Fibroblast of lung (primary cell): ENCODE measurements at regions not wholly inside any gene's neighbourhood (a gene's known extent, or its start where the extent isn't known, plus 50 kb on each side); places are given as distances from the start of the nearest gene placed in this dataset.

ENCODE experiments used
- DNase-seq, 2 donors: peaks; one replicate each; pipeline versions ENCODE4 v3.0.0 to v3.0.0-alpha.2; 2010; ENCODE audit warnings: low read depth in 2 of 2
- H2AFZ ChIP-seq: 2 replicates; pipeline ENCODE4 v1.5.1; 2012; ENCODE audit warnings: low read length, control low read depth, inconsistent platforms
- H3K27ac ChIP-seq: 2 replicates; pipeline ENCODE4 v1.5.1; 2011; ENCODE audit warnings: low read length, control low read depth; ENCODE audit not compliant: insufficient read depth
- H3K27me3 ChIP-seq: 2 replicates; pipeline ENCODE4 v1.5.1; 2011; ENCODE audit warnings: mild to moderate bottlenecking, low read length; ENCODE audit not compliant: control insufficient read depth, insufficient read depth
- H3K36me3 ChIP-seq: 2 replicates; pipeline ENCODE4 v1.5.1; 2011; ENCODE audit warnings: low read length; ENCODE audit not compliant: control insufficient read depth, insufficient read depth
- H3K4me1 ChIP-seq: 2 replicates; pipeline ENCODE4 v1.5.1; 2011; ENCODE audit warnings: low read length; ENCODE audit not compliant: control insufficient read depth, insufficient read depth; ENCODE audit errors: extremely low read depth
- H3K4me2 ChIP-seq: 2 replicates; pipeline ENCODE4 v1.5.1; 2011; ENCODE audit warnings: low read length, control low read depth; ENCODE audit not compliant: insufficient read depth; ENCODE audit errors: extremely low read depth
- H3K4me3 ChIP-seq, 4 experiments: fragments of 200-600 bp in 1 of 4; sonication (generic) in 1 of 4; replicated peaks in 1 of 4; 2 replicates each; pipeline ENCODE4 v1.5.1; 2011 to 2016; ENCODE audit warnings: low read length in 4 of 4, low read depth in 3 of 4, mild to moderate bottlenecking in 3 of 4, control low read depth in 2 of 4, inconsistent platforms in 1 of 4, mixed read lengths in 1 of 4; ENCODE audit not compliant: insufficient read depth in 1 of 4; ENCODE audit errors: control extremely low read depth in 1 of 4
- H3K79me2 ChIP-seq: 2 replicates; pipeline ENCODE4 v1.5.1; 2012; ENCODE audit warnings: mild to moderate bottlenecking, low read length, inconsistent platforms; ENCODE audit not compliant: control insufficient read depth, insufficient read depth
- H3K9ac ChIP-seq: 2 replicates; pipeline ENCODE4 v1.5.1; 2011; ENCODE audit warnings: mild to moderate bottlenecking, low read length, control low read depth; ENCODE audit not compliant: insufficient read depth
- H3K9me3 ChIP-seq: 2 replicates; pipeline ENCODE4 v1.5.1; 2012; ENCODE audit warnings: low read depth, low read length; ENCODE audit not compliant: control insufficient read depth, insufficient read depth
- H4K20me1 ChIP-seq: 2 replicates; pipeline ENCODE4 v1.5.1; 2011; ENCODE audit warnings: low read length; ENCODE audit not compliant: control insufficient read depth, insufficient read depth; ENCODE audit errors: extremely low read depth
- CTCF ChIP-seq, 2 donors: IDR thresholded peaks in 1 of 2; conservative IDR thresholded peaks in 1 of 2; 1 replicate in 1 of 2; 2 replicates in 1 of 2; pipeline ENCODE4 v1.5.1; 2011 to 2012; ENCODE audit warnings: low read length in 2 of 2, control low read depth in 1 of 2, inconsistent platforms in 1 of 2, low read depth in 1 of 2, mild to moderate bottlenecking in 1 of 2
- EZH2 ChIP-seq: IDR thresholded peaks from 2 replicates; pipeline ENCODE4 v1.5.1; 2012; ENCODE audit warnings: low read length, control low read depth, mild to moderate bottlenecking; ENCODE audit errors: missing control alignments

GRCh38 chr11:18878211-18878610, 61.0 kb downstream of the MRGPRX1 start:
- H3K9ac ChIP-seq, result no peak overlapping the region
- no peak overlapping the region for H2AFZ ChIP-seq
- H3K79me2 ChIP-seq, result no peaks in the 10 kb centered on the region
- H4K20me1 ChIP-seq, result no peaks in the 10 kb centered on the region
- no peaks in the 10 kb centered on the region for H3K36me3 ChIP-seq
- TF ChIP-seq CTCF (conservative IDR thresholded peaks at IDR 0.05 in 1 of 2, IDR thresholded peaks at IDR 0.05 in 1 of 2; ENCODE audit: low read depth in 1 of 2, low read length in 2 of 2) (no peak), EZH2 (no peak)
- H3K27ac ChIP-seq, result no peak overlapping the region
- DNase-seq, result no peak
- no peaks in the 10 kb centered on the region for H3K4me1 ChIP-seq
- H3K4me2 ChIP-seq, result no peak overlapping the region
- no peaks in the 10 kb centered on the region for H3K27me3 ChIP-seq
- H3K9me3 ChIP-seq, result no peaks in the 10 kb centered on the region
- H3K4me3 ChIP-seq, result no peak overlapping the region

- no peaks in the 10 kb centered on the region for H3K79me2 ChIP-seq
- no peak overlapping the region for H3K4me2 ChIP-seq
- H3K4me1 ChIP-seq, result no peaks in the 10 kb centered on the region
- H3K27ac ChIP-seq, result no peak overlapping the region
- H3K9ac ChIP-seq, result no peak overlapping the region
- TF ChIP-seq EZH2 (no peak), CTCF (conservative IDR thresholded peaks at IDR 0.05 in 1 of 2, IDR thresholded peaks at IDR 0.05 in 1 of 2; ENCODE audit: low read depth in 1 of 2, low read length in 2 of 2) (no peak)
- H3K9me3 ChIP-seq, result no peaks in the 10 kb centered on the region
- H3K27me3 ChIP-seq, result no peaks in the 10 kb centered on the region
- no peak overlapping the region for H3K4me3 ChIP-seq
- H3K36me3 ChIP-seq, result no peaks in the 10 kb centered on the region
- no peak for DNase-seq
- no peaks in the 10 kb centered on the region for H4K20me1 ChIP-seq
- no peak overlapping the region for H2AFZ ChIP-seq
Observed at GRCh38 chr11:18865951-18866350, 73.3 kb downstream of the MRGPRX1 start.

GRCh38 chr11:18865261-18865660, 73.7 kb upstream of the PTPN5 start:
- Histone ChIP-seq H2AFZ (no peak overlapping the region), H3K4me2 (no peak overlapping the region), H3K9me3 (no peaks in the 10 kb centered on the region), H3K27me3 (no peaks in the 10 kb centered on the region), H3K4me3 (no peak overlapping the region), H3K9ac (no peak overlapping the region), H3K27ac (no peak overlapping the region), H3K36me3 (no peaks in the 10 kb centered on the region), H3K4me1 (no peaks in the 10 kb centered on the region), H3K79me2 (no peaks in the 10 kb centered on the region), H4K20me1 (no peaks in the 10 kb centered on the region)
- no peak for TF ChIP-seq EZH2
- no peak for TF ChIP-seq CTCF (conservative IDR thresholded peaks at IDR 0.05 in 1 of 2, IDR thresholded peaks at IDR 0.05 in 1 of 2; ENCODE audit: low read depth in 1 of 2, low read length in 2 of 2)
- DNase-seq, result no peak
